HG02763 (cell line): ENCODE measurements at regions not wholly inside any gene's neighbourhood (a gene's known extent, or its start where the extent isn't known, plus 50 kb on each side); places are given as distances from the start of the nearest gene placed in this dataset.

Source experiments
- ATAC-seq: cut with Tn5 transposase; IDR thresholded peaks from one replicate; pipeline ENCODE4 v1.9.1; 2021; ENCODE audit warnings: mild to moderate bottlenecking, moderate library complexity; ENCODE audit not compliant: unreplicated experiment

DNA sequence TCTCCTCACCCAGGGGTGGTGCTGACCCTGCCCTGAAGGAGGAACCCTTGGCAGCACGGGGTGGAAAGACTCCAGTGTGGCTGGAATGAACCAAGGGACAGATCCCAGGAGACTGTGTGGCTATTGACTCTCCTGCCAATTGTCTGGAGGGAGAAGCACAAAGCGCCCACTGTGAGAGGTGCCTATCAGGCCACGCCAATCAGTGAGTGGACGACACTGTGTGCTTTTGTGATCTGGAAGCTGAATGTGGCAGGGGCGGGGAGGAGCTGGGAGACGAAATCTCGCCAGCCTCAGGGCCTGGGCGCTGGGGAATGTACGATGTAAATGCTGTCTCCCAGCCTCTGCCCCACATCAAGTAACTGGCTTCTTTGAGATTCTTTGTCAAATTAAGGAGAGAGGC lies 167.1 kb downstream of the ZBTB18 start:
- ATAC-seq: no peak

DNA sequence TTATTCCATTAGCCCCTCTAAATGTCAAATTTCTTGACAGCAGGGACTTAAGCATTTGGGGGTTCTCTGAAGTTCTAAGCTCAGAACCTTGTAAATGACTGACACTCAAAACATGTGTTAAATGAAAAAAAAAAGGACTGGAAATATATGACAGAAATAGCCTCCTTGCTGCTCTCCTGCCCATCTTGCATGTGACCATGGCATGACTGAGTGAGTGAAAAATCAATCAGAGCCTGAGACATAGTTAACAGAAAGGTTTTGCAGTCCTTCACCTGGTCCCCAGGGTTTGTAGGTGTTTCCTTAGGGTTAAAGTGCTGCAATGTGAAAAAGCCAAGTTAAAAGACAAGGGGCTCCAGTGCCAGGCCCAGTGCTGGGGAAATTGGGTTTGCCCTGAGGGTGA lies 168.1 kb downstream of the ZBTB18 start:
- ATAC-seq: no peak

DNA sequence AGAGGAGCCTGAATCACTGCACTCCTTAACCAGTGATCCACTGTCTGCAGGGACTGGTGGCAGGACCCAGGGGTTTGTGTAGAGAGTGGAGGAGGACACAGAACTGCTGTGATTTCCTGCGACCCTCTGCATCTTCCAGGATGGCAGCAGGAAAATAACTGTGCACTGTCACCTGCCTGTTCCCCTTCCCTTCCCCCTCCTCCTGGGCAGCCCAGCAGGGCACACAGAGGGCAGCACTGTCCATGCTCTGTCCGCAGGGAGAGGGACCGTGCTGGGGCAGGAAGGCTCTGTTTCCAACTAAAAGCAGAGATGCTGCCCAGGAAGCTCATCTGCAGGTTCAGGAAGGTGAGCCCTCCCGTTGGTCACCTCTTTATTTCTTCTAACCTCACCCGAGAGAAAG lies 168.7 kb downstream of the ZBTB18 start:
- ATAC-seq: no peak

DNA sequence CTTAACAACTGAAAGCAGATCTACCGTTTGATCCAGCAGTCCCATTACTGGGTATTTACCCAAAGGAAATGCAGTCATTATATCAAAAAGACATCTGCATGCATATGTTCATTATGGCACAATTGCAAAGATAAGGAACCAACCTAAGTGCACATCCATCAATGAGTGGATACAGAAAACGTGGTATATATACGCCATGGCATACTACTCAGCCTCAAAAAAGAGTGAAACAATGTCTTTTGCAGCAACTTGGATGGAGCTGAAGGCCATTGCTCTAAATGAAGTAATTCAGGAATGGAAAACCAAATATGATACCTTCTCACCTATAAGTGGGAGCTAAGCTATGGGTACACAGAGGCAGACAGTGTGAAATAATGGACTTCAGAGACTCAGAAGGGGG lies 169.3 kb downstream of the ZBTB18 start:
- ATAC-seq: no peak

DNA sequence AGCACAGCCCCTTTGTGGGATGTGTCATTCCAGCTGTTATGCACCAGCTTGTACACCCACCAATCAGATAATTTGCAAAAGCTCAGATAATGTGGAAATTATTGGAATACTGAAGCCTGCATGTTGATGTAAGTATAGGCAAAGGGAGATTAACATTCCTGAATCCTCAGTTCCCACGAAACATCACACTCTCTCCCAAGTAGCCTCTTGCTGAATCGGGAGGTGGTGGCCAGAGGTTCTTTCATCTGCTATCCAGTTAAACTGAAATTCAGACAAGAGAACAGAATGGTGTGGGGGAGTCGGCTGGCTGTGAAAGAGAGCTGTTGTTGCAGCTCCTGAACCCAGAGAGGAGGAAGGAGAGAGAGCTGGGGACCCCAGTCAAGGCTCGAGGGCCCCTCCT lies 170.9 kb downstream of the ZBTB18 start:
- ATAC-seq: no peak

DNA sequence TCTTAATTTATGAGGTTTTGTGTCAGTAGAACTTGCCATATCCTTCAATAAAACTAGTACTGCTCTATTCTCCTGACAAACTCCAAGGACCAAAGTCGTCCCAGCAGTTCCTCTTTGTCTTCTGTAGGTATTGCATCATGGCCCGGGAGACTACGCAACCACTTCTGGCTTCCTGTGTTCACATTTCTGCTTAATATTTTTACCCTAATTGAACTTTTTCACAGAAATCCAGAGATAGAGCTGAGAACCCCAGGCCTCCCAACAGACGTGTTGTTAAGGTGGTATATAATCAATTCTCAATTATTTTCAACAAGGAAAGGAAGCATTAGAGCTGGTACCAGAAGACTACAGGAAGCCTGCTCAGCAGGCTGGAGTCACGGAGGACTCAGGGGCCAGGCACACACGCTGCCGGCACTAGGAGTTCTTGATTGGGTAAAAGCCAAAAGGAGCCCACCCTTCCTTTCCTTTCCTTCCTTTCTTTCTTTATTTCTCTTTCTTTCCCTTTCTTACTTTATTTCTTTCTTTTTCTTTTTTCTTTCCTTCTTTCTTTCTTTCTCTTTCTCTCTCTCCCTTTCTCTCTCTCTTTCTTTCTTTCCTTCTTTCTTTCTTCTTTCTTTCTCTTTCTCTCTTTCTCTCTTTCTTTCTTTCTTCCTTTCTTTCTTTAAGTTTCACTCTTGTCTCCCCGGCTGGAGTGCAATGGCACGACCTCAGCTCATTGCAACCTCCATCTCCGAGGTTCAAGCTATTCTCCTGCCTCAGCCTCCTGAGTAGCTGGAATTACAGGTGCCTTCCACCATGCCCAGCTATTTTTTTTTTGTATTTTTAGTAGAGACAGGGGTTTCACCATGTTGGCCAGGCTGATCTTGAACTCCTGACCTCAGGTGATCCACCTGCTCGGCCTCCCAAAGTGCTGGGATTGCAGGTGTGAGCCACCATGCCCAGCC lies 173.7 kb downstream of the ZBTB18 start:
- ATAC-seq: no peak

DNA sequence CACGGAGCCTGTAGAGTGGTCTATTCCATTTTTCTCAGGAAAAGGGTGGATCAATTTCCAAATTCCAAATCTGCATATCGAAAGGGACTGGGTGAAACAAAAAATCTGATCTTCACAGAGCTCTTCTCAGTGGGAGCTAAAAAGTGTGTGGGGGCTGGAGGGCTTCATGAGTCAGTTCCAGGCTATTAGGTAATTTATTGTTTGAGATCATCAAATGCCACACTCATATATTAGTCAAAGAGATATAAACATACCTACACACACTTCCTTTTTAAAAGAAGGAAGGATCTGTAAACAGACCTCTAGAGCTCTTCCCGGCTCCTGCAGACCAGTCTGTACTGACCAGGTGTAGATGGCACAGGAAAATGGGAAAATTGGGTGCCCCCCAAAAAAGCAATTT lies 175.4 kb downstream of the ZBTB18 start:
- ATAC-seq: no peak

DNA sequence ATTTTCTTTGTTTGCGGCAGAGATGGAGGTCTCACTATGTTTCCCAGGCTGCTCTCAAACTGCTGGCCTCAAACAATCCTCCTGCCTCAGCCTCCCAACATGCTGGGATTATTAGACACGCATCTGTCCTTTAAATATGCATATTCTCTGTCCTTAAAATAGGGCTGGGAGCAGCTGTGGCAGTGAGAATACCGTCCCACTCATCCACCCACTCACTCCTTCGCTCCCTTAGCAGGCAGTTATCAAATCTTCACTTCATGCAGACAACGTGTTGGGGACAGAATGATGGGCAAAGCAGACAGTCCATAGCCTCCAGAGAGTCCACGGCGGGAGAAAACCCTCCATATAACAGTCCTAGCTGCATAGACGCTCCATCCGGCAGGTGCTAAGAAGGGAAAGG lies 179.4 kb downstream of the ZBTB18 start:
- no peak for ATAC-seq

DNA sequence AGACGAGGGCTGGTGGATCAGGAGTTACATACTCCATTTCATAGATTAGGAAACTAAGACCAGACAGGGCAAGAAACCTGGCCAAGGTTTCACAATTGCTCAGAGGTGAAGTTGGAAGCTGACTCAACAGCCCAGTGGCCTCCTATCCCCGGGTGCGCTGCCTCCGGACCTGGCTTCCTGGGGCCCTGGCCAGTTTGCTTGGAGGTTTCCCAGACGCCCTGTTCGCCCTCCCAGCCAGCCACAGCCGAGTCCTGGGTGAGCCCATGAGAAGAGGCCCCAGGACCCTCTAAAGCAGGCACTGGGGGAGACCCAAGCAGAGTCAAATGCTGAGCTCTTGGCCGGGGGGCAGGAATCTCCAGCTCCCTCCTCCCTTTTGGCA lies 180.1 kb downstream of the ZBTB18 start:
- no peak for ATAC-seq

DNA sequence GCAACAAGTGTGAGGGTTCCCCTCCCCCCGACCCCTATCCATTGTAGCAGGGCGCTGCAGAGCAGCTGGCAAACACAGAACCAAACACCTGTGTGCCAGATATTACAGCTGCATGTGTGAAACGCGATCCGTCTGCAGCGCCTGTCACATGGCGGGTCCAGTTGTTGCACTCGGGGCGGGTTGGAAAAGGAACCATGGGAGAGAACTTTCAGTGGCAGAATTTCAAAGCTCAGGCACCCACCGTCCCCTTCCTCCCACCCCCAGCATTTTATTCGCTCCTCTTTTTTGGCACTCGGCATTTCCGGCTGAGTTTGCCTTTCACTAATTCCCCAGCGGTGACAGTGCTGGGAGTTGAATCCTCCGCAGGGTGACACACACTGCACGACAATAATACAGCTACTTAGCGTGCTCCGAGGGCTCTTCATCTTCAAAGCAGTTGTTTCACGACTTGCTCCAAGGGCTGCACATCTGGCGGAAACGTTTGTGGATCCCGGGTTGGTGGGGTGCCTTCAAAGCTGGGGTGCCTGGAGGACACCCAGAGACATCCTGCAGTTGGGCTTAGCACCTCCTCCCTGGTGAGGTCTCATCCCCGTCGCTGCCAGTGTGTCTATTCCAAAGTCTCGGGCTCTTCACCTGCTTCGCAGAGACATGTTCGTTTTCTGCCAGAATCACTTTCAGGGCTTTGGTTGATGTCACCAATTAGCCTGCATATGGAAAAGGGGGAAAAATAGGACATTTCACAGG lies 180.7 kb downstream of the ZBTB18 start:
- no peak for ATAC-seq

DNA sequence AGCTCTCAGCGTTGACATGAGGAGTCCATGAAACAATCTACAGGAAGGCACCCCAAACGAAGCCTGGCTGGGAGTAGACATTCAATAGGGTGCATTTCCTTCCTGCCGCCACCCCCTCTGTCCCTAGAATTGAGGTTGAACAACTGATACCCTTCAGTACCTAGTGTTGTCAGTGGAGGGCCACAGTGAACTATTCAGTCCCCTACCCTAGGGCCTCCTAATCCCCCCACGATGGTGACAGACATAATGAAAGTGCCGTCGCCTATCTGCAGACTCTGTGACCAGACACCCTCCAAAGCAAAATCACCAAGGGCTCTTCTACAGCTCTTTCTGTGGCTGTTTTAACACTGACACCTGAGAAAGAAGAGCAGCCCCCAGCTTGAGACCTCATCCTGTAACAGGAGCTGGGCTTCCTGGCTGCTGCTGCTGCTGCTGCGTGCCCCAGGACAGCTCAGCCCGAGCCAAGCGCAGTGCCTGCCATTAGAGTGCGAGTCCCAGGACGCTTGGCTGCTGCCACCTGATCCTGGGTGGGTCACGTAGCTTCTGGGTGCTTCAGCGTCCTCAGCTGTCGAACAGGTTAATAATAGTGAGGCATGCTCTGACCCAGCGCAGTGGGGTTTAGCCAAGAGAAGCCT lies 183.0 kb downstream of the ZBTB18 start:
- no peak for ATAC-seq

DNA sequence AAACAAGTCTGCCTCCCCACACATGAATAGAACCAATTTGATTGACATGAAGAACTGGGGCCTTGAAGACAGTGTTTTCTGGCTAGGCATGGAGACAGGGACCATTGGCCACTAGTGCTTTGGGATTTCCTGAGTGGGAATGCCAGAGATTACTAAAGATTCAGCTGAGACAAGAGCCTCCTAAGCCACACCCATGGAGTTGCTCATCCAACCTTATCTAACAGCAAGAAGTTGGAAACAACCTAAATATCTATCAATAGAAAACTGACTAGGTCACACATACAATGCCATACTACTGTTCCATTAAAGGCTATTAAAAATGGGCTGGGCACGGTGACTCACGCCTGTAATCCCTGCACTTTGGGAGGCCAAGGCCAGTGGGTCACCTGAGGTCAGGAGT lies 184.1 kb downstream of the ZBTB18 start:
- no peak for ATAC-seq

DNA sequence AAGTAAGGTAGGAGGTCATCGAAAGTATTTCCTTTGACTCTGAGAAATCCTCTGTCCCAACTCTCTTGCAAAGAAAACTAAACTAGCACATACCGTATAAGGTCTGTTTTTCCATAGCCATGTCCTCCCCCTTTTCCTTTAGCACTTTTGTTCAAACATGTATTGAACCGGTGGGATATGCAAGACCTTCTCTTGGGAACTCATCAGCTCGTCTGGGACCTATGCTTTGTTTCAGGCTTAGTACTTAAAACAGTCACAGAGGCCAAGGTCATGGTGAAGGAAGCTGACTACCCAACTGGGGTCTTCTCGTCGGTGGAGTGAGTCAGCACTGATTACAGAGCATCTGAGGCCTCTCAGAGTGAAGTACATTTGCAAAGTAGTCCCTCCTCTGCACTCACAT lies 185.0 kb downstream of the ZBTB18 start:
- ATAC-seq: no peak

DNA sequence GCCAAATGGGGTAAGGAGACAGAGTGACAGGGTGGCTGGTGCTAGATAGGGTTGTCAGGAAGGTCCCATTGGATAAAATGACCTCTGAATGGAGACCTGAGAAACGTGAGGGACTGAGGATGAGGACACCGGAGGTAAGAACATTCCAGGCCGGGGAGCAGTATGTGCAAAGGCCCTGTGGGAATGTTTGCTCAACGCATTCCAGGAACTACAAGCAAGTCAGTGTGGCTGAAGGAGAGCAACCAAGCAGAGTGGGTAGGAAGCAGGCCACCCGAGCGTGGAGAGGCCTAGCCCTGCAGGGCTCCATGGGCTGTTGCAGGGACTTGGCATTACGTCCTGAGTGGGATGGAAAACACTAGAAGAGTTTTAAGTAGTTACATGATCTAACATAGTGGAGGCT lies 185.6 kb downstream of the ZBTB18 start:
- ATAC-seq: no peak

DNA sequence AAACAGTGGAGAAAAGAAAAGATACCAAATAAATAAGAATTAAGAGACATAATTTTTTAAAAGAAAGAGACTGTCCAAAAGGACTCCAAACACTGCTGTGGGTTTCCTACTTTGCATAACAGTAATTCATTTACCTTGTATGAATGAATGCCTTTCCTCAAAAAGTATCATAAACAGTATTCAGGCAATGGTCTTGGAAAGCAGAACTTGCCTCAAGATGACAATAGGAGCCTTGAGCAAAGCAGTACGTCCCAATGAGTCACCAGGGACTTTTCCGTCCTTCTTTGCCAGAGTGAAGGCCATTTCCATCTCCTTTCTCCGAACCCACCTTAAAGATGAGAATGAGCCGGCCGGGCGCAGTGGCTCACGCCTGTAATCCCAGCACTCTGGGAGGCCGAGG lies 186.4 kb downstream of the ZBTB18 start:
- ATAC-seq: no peak

DNA sequence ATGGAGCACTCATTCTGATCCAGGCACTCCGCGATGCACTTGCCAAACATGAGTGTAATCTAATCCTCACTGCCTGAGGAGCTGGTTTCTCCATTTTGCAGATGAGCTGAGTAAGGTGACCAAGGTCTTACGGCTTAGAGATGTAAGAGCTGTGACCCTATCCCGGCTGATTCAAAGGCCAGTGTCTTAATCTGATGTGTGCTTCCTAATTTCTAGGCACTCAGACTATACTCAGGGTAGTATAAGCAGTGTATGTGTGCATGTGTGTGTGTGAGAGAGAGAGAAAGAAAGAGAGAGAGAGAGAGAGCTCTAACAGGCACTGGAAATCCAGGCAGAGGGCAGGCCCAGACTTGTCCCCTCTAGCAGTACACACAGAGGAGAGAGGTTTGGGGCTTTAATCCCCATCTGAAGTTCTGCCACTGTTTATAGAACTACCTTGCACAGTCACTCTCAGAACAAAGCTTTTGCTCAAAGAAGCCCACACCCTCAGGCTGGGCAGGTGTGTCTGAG lies 188.2 kb downstream of the ZBTB18 start:
- no peak for ATAC-seq

DNA sequence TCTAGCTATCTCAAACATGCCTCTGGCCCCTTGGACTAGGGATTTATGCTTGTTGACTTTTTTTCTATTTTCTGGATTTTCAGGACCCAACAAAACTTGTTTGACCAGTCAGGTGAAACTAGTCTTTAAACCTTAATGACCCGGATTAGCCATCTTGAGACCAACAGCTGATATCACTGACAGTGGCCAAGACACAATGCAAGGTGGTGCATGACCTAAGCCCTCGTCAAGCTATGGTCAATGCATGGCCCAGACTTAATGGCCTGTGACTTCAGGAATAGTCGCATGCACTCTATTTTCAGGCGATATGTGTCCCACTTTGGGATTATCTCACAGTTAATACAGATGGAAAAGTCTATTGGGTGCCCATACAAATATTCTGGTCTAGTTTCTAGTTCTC lies 190.4 kb downstream of the ZBTB18 start:
- ATAC-seq: no peak

DNA sequence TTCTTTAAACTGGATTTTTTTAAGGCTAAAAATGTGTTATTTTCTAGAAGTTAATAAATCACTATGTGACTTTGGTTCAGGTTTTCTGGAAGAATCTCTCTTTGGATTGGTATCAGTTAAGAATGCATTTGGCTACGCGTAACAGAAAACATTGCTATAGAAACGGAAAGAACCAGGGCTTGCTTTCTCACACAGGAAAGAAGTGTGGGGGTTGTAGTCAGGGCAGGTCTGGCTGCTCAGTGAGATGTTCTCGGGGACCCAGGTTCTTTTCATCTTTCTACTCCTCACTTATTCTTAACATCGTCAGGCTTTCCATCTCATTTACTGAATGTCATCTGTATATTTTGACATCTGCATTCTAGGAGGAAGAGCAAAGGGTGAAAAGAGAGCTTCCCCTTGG lies 191.4 kb downstream of the ZBTB18 start:
- ATAC-seq: peak; percentile 52

DNA sequence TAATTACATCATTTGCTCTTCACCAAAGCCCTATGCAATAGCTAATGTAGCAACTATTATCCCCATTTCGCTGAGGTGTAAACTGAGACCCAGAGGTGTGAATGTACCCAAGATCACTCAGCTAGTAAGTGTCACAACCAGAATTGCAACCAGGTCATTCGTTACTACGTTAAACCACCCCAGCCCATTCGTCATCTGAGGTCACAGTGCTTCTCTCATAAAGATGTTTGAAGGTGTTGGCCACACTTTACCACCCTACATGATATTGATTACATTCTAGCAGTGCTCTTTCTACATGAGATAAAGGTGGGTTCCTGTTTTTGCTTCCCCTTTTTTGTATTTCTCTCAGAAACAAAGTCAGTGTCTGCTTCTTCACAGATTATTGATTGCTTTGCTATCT lies 195.3 kb downstream of the ZBTB18 start:
- no peak for ATAC-seq

DNA sequence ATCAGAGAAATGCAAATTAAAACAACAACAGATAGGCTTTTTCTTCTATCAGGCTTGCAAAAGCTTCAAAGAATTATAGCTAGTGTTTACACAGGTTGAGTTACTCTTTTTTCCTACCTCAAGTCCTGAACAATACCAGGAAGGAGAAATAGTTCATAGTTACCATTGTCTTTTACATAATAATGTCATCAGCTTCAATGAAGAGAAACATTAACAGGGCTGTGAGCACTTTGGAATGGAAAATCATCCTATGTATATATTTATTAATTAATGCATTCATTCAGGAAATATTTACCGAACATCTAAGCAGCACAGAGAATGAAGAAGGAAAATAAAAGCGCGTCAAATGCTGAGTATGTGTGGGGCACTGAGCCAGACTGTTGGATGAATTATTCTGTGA lies 197.3 kb downstream of the ZBTB18 start:
- no peak for ATAC-seq

DNA sequence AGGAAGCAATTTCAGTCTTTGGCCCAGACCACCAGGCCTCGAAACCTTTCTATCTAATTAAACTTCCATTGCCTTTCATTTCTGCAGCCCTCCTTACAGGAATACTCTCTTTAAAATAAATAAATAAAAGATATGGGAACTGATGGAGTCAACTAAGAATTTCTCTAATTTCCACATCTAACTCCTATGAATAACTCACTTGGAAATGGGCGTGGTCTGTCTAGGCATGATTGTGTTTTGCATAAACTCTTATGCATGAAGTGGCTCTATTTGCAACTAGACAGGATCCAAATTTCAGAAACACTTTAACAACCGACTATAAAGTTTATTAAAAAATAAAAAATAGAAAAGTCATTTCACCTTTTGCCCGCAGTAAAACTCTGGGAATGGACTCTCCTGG lies 199.5 kb downstream of the ADSS2 start:
- ATAC-seq: no peak

DNA sequence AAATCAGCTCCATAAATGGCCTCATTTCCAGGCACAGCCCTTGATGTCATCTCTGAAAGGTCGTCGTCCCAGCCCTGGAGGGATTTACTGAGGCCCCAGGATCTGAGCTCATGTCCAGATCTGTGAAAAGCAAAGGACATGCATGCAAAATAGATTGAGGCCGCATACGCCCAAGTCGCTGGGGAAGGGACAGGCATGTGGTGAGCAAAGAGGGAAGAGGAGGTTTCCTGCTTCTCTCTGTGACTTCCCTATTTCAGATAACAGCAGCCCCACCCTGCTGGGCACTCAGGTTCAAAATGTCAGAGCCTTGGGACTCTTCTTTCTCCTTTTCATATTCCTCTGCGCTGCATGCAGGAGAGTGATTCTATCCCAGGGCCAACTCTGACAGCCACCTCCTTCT lies 197.2 kb downstream of the ADSS2 start:
- no peak for ATAC-seq
